GM19240 (cell line): ENCODE measurements at regions not wholly inside any gene's neighbourhood (a gene's known extent, or its start where the extent isn't known, plus 50 kb on each side); places are given as distances from the start of the nearest gene placed in this dataset.
A peak's percentile ranks its signal among the peaks of the same experiment; 100 is the strongest.
"Not testable (repeated sequence)": the region's sequence is repeated elsewhere in the genome, so short reads cannot be mapped to it uniquely, and the experiment has no call there.

ENCODE experiments used
- DNase-seq: peaks from one replicate; pipeline ENCODE4 v3.0.0; 2011; ENCODE audit warnings: low spot score; ENCODE audit not compliant: insufficient read length

DNA sequence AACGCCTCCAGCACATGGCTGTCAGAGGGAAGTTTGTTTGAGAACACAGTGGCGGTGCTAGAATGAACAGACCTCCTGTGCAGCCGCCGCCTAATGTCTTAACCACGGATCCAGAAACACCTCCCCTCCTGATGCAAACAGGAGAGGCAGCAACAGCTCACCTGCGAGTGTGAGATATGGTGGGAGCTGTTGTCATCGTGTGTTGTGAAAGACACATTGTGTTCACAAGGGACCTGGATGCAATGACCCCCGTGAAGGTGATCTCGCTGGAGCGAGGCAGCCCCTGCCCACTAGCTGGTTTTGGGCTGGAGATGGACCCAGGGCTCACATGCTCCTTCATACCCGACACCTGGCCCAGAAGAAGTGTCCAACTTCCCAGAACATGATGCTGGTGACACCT, 315.3 kb upstream of the C1orf174 start:
- DNase-seq: no peak

DNA sequence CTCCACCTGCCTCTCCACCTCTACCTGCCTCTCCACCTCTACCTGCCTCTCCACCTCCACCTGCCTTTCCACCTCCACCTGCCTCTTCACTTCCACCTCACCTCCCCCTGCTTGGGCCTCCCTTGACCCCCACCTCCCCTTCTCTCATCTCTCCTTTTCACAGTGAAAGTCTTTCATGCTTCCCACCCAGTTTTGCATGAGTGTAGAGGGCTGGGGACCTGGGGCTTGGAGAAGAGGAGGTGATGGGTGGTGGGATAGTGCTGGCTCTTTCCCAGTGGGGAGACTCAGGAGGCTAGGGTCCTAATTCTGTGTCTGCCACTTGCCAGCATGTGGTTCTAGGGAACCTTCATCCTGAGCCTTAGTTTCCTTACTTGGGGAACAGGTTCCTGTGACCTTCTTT, 316.2 kb upstream of the C1orf174 start:
- no peak for DNase-seq

DNA sequence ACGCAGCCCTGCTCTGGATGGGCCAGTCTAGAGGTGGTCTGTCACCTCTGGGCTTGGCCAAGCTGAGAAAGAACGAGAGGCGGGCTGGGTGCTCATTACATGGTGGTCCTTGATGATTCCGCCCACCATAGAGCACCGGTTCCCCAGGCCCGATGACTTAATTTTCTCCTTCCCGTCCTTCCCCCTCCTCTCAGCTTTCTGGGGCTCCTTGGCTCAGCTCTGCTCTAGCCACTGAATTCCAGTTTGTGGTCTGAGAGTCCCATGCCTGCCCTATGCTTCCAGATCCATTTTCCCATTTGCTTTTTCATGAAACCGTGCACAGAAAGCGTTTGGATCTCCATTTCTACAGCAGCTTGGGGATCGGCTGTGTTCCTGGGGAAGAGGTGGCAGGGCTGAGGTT, 318.5 kb upstream of the C1orf174 start:
- DNase-seq: no peak

DNA sequence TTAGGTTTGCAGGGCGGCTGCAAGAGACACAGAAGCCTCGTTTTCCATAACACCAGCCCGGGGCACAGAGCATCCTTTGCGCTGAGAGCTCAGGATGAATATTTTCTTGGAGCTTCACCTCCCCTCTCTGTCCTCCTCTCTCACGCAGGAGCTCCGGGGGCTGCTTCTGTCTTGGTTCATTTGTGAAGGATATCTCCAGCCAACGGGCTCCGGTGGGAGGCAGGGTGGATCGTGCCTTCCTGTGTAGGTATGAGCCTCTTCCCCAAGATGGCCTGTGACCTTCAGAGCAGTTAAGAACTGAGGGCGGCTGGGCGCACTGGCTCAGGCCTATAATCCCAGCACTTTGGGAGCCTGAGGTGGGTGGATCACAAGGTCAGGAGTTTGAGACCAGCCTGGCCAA, 319.0 kb upstream of the C1orf174 start:
- DNase-seq: no peak

DNA sequence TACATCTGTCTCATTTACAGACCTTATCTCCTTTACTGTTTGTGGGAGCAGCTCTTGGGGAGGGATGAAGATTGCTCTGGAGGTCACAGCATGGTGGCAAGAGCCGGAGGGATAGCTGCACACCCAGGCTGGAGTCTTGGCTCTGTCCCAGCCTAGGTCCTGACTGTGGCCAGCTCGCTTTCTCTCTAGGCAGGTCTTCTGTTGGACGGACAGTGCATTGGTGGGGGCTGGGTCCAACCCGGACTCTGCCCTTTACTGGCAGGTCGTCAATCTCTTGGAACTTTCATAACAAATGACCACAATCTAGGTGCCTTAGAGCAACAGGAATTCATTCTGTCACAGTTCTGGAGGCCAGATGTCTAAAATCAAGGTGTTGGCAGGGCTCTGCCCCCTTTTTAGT, 319.8 kb upstream of the C1orf174 start:
- no peak for DNase-seq

DNA sequence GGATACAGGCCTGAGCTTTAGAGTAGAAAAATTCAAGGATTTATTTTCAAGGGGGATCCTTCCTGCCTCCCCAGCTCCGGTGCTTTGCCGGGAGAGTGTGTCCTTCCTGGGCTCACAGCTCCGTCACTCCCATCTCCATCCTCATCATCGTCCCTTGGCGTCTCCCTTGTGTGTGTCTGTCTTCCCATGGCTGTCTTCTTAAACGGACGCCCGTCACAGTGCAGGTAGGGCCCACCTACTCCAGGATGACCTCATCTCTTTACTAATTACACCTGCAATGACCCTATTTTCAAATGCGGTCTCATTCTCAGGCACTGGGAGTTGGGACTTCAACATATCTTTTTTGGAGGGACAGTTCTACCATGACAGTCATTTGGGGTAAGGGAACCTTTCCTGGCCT, 320.3 kb upstream of the C1orf174 start:
- no peak for DNase-seq

DNA sequence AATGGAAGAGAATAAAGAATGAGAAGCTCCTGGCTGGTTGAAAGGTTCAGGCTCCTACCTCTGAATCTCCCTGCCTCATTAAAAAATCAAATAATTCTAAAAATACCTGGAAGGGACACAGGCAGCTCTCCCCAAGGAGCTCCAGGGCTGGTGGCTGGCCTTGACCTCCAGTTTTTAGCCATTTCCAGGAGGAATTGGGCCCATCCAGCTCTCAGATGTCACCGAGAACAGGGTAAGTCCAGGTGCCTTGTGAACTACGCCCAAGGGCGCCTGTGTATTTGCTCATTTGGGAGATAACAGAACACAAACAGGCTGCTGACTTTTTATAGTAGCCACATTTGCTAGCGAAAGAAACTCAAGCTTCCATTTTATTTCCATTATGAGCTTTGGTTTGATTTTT, 321.0 kb upstream of the C1orf174 start:
- DNase-seq: no peak

DNA sequence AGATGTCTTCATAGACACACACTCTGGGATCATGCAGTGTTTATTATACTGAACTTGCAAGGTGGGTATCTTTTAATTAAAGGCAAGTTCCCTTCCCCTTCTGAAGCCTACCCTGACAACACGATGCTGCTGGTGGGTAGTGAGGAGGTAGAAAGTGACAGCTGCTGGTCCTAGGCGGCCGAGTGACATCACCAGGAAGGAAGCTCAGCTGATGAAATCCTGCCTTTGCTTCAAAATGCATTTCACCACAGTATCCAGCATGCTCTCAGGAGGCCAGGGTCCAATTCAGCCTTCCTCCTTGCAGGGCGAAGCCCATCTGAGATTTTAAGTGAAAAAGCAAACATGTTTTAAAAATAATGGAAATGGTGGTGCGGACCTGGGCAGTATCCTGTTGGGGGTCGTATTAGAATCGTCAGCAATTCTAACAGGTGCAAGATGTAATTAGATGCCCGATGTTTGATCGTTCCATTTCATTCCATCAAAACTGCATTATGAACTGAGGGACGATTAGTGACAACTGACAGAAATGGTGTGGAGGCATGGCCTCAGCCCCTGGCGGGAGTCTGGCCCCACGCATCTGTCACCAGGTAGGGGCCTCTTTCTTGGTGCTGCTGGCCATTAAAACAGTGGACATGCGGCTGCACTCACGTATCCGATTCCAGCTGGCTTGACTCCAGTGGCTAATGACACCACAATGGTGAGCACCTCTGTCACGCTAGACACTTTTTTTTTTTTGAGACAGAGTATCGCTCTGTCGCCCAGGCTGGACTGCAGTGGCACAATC, 324.8 kb upstream of the C1orf174 start:
- DNase-seq: no peak

DNA sequence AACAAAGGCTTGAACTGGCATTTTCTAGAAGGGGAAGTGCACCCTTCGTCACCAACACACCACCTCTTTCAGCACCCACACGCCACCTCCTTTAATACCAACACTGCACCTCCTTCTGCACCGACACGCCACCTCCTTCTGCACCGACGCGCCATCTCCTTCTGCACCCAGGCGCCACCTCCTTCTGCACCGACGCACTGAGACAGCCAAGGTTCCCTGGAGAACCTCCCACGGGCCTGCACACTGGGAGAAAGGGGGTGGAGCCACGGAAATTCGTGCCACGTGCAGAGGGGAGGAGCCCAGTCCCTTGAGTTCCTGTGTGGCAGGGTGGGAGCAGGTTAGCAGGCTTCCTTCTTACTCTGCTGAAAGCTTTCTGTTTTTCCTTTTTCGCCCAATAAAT, 327.9 kb upstream of the C1orf174 start:
- no peak for DNase-seq

DNA sequence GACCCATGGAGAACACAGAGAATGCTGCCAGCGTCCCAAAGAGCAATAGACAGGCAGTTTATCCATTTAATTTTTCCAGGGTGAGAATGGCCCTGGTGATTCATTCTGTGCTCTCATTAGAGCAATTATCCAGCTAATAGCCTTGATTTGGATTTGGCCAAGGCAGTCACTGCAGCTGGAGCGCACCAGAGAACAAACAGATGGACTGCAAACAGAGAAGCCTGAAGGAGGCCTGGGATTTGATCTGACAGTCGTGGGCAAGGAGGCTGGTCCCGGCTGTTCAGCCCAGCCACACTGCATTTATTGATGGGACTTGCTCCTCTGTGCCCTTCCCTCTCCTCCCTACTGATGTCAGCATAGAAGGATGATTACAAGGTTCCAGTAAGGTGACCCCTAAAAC, 353.9 kb upstream of the C1orf174 start:
- no peak for DNase-seq

DNA sequence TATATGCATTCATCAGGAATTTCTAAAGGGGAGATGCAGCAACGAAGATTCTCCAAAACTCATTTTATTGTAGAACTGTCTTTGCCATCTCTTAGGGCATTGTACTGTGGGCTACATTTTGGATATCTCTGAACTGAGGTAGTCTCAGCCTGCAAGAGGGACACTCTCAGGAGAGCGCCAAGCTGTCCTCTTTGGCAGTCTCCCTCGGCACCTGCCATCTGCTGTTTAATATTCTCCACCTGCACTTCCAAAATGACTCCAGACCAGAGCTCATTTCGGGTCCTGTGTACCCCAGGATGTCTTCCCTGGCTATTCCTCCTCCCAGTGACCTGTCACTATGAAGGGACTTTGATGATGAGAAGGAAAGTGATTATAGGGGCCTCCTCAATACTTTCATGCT, 356.3 kb upstream of the C1orf174 start:
- no peak for DNase-seq

DNA sequence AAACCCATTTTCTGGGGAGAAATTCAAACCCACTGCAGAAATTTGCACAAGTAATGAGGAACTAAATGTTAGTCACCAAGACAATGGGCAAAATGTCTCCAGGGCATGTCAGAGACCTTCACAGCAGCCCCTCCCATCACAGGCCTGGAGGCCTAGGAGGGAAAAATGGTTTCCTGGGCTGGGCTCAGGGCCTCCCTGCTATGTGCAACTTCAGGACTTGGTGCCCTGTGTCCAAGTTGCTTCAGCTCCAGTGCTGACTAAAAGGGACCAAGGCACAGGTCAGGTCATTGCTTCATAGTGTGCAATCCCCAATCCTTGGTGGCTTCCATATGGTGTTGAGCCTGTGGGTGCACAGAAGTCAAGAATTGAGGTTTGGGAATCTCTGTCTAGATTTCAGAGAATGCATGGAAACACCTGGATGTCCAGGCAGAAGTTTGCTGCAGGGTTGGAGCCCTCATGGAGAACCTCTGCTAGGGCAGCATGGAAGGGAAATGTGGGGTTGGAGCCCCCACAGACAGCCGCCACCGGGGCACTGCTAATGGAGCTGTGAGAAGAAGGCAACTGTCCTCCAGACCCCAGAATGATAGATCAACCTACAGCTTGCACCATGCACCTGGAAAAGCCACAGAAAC, 358.2 kb upstream of the C1orf174 start:
- not testable (repeated sequence) for DNase-seq

DNA sequence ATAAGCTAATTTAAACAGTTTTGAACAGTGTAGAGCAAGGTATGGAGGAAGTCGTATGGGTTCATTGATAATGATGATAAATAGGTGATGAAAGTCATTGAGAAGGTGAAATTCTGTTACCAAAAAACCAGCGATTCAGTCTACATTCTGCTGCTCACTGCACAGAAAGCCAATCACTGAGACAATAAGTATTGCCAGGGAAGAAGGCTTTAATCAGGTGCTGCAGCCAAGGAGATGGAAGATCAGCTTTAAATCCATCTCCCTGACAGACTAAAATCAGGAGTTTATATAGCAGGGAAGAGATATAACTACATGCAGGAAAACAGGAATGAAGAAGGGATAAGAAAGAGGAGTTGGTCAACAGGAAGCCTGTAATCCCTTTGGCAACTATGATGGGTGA, 361.3 kb upstream of the C1orf174 start:
- no peak for DNase-seq

DNA sequence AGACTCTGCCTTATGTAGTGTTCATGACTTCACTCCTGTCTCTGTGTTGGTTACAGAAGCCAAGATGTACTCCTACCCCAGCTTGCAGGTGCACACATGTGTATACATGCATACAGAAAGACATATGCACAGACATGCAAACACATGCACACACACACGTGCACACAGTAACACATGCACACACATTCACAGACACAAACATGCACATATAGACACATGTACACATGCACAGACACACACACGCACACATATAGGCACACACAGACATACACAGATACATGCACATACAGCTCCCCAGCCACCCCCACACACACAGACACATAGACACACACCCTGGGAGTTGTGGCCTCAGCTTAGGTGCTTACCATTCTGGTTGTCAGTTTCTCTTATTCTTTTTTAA, 362.6 kb upstream of the C1orf174 start:
- DNase-seq: no peak

DNA sequence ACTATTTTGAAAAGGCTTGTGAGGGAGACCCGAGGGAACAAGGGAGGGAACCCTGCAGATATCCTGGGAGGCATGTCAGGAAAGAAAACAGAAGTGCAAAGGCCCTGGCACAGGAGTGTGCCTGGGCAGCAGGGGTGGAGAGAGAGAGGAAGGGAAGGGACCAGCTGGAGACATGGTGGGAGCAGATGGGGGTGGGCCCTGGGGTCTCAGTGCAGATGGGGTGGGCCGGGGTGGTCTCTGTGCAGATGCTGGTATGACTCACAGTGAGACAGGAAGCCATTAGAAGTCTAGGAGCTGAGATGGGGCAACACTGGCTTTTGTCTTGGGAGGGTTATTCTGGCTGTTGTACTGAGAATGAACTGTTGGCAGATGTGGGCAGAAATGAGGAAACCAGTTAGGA, 363.6 kb upstream of the C1orf174 start:
- DNase-seq: no peak

DNA sequence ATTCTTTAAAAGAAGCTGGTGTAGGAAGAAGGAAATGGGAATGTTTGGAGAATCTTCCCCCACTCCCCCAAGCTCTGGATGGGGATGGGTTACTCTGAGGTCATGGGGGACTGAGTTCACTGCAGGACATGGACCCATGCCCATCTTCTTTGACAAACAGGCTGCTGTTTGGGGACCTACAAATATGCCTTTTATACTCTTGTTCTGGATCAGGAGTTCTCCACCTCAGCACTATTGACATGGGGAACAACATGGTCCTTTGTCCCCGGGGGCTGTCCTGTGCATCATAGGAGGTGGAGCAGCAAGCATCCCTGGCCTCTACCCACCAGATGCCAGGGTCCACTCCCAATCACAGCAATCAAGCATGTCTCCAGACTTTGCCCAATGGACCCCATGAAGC, 365.8 kb upstream of the C1orf174 start:
- DNase-seq: no peak

DNA sequence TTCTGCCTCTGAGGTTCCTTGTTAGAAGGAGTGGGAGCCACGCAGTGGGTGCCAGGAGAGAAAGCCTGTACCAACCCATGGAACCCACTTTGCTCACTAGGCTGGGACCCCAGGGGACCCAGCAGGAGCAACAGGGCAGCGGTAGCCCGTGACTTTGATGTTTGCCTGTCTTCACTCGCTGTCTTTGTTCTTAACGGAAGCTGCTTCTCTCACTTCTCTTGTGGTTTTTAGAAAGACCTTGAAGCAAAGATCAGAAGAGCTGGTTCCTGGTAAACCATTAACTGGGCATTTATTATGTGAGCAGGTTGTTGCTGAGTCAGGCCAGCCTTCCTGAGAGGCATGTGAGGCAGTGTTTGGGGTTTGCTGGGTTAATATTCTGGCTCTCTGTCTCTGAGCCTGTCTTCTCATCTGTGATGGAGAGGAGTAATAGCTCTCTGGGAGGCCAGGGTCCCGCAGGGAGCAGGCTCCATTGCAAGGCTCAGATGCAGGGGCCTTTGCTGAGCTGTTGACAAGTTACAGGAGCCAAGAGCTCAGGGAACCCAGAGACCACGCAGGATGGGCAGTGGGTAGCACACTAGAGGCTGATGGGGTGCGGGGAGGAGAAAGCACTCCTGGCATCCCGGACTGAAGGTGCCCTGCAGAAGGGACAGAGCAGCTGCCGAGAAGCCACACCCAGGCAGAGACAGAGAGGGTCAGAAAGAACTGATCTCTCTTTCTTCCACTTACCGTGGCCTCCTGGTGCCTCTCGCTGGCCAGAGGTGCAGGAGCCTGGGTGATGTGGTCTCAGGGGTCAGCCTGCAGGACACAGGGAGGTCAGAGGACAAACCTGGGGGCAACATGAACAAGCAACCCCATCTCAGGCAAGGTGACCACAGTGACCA, 367.5 kb upstream of the C1orf174 start:
- DNase-seq: peak; percentile 25

DNA sequence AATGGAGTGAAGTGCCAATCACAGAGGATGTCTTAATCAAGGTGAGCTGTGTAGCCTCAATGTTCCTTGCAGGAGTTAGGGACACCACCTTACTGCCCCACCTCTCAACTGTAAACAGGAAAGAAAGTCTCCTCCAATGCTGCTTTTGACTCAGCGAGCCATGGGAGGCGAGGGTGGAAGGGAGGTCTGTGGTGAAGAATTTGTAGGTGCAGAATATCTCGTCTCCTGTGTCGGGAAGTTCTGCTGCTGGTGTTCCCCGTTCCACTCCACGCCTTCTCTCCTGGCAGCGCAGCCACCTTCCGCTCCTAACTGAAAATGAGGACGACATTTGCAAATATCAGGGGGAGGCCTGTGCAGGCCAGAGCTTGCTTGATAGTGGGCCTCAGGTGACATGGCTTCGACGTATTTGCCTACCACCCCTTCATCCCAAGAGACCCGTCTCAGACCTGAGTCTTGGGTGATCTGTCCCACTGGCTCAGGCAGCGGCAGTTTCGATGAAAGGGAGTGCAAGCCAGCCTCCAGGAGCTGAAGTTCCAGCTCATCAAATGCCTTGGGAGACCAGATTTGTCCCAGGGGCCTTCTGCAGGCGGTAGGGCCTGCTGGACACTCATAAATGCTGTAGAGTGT, 368.3 kb upstream of the C1orf174 start:
- DNase-seq: no peak

DNA sequence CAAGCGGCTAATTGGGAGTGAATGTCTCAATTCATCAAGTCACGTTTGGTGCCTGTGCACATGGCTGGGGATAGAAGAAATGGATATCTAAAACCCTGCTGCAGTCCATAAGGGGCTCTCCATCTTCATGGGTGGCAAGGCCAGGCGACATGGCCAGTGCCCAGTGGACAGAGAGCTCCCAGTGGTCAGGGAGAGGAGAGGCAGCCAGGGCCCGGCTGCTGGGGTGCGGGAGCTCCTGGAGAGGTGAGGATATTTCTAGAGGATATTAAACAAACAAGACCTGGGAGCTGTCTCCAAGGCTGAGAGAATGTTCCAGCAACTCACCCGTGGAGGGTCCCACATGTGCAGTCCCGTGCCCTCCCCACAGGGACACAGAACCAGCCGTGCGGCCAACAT, 368.8 kb upstream of the C1orf174 start:
- no peak for DNase-seq

DNA sequence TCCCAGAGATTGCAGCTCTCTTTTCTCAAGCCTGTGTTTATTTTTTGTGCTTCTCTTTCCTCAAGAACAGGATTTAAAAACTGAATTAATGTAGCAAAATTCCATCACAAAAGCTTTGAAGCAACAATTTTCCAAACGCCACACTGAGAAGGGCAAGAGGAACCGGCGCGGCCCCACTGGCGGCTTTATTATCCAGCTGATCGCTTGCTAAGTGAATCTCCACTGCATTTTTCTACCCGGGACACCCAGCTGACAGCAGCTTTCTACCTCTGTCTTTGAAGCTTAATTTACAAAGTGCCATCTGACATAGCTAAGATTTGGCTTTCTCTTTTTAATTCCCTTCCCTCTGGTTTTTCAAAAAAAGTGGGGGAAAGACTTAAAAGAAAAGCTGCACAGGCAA, 369.3 kb upstream of the C1orf174 start:
- no peak for DNase-seq

DNA sequence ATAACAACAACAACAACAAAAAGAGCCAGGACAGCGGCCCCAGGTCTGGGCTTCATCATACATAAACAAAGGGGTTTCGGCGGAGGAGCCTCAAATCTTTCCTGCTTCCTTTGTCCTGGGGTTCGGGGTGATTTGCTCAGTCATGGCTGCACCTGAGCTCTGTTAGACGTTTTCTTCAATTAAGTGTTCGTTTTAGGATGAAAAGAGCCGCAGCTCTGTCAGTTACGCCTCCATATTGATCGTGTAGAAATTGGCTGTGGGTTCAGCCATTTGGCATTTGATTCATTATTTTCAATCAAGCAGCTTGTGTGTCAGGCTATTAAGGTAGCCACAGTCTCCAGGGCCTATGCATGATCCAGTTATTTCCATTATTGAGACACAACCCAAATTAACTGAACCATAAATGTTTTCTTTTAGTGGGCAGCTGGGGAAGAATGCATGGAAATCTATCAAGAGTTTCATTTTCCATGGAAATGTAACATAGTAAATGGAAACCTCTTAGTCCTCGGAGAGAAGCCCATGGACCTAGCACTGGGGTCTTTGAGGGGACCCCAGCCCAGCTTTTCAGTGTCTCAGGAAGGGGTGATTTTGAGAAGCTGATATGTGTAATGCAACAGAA, 370.0 kb upstream of the C1orf174 start:
- DNase-seq: no peak
